MG63 (cell line): ENCODE measurements at regions not wholly inside any gene's neighbourhood (a gene's known extent, or its start where the extent isn't known, plus 50 kb on each side); places are given as distances from the start of the nearest gene placed in this dataset.
"Not testable (repeated sequence)": the region's sequence is repeated elsewhere in the genome, so short reads cannot be mapped to it uniquely, and the experiment has no call there.

Source experiments
- DNase-seq: peaks from one replicate; pipeline ENCODE4 v3.0.0-alpha.2; 2020
- H3K27me3 ChIP-seq: fragments of 250-450 bp; sonication (Bioruptor Pico); 2 replicates; pipeline ENCODE4 v1.5.1; 2020; ENCODE audit warnings: mild to moderate bottlenecking, moderate library complexity
- H3K36me3 ChIP-seq: fragments of 250-450 bp; sonication (Bioruptor Pico); 2 replicates; pipeline ENCODE4 v1.5.1; 2020; ENCODE audit warnings: mild to moderate bottlenecking, moderate library complexity
- H3K4me3 ChIP-seq: fragments of 250-450 bp; sonication (Bioruptor Pico); 2 replicates; pipeline ENCODE4 v1.5.1; 2020; ENCODE audit warnings: mild to moderate bottlenecking, moderate library complexity
- H3K9me3 ChIP-seq: fragments of 250-450 bp; sonication (Bioruptor Pico); 2 replicates; pipeline ENCODE4 v1.5.1; 2020; ENCODE audit warnings: mild to moderate bottlenecking, moderate library complexity

GRCh38 chr6:122930252-122931180 is 65.5 kb upstream of the CLVS2 start:
- Histone ChIP-seq H3K36me3 (no peaks in the 10 kb centered on the region), H3K9me3 (no peaks in the 10 kb centered on the region), H3K27me3 (no peaks in the 10 kb centered on the region), H3K4me3 (no peak overlapping the region)
- DNase-seq = no peak

- Histone ChIP-seq H3K27me3 (no peaks in the 10 kb centered on the region), H3K36me3 (no peaks in the 10 kb centered on the region), H3K4me3 (no peak overlapping the region), H3K9me3 (no peaks in the 10 kb centered on the region)
- no peak for DNase-seq
Measured at GRCh38 chr6:122931916-122932315, 64.1 kb upstream of the CLVS2 start.

GRCh38 chr6:122944936-122945335 is 51.1 kb upstream of the CLVS2 start:
- not testable (repeated sequence) for H3K9me3 ChIP-seq, H3K27me3 ChIP-seq, H3K4me3 ChIP-seq, H3K36me3 ChIP-seq, DNase-seq
